GM12878 (cell line): ENCODE measurements at regions not wholly inside any gene's neighbourhood (a gene's known extent, or its start where the extent isn't known, plus 50 kb on each side); places are given as distances from the start of the nearest gene placed in this dataset.

Experiments used
- ATAC-seq: fragments of 200-7000 bp; cut with Tn5 transposase; 3 replicates; pipeline ENCODE4 v1.9.1; 2020; ENCODE audit warnings: mild to moderate bottlenecking, moderate library complexity
- BruUV-seq: library from RNA; stranded (reverse); fragments of 400-500 nt; replicated peaks from 2 replicates; lab custom pipeline; 2021; lab: Mats Ljungman, UMichigan
- CTCF ChIA-PET: fragments of 300-600 bp; sonication (Branson Sonifier 250); formaldehyde crosslinking; extraction: SDS; loops from one replicate; lab custom pipeline; 2021; ENCODE audit warnings: inconsistent platforms; lab: Yijun Ruan, JAX
- POLR2A ChIA-PET: fragments of 350-600 bp; formaldehyde crosslinking; extraction: SDS; loops from one replicate; lab custom pipeline; 2021; ENCODE audit warnings: inconsistent platforms; lab: Charles Lee
- RAD21 ChIA-PET: fragments of 300-600 bp; sonication (Branson Sonifier 250); formaldehyde crosslinking; loops from one replicate; lab custom pipeline; 2023; ENCODE audit warnings: antibody characterized with exemption; ENCODE audit not compliant: unreplicated experiment; lab: Charles Lee
- SMC1A ChIA-PET: fragments of 300-600 bp; sonication (Branson Sonifier 250); formaldehyde crosslinking; loops from one replicate; lab custom pipeline; 2023; ENCODE audit not compliant: unreplicated experiment, uncharacterized antibody; lab: Charles Lee
- DNase-seq: peaks from one replicate; pipeline ENCODE4 v3.0.0-alpha.2; 2011; ENCODE audit warnings: low read depth, low spot score
- FAIRE-seq: peaks from 3 replicates; lab custom pipeline; 2011; peaks lifted over from hg19 to GRCh38; lab: Jason Lieb, UNC
- H2AFZ ChIP-seq: 2 replicates; pipeline ENCODE4 v1.6.0; 2011; ENCODE audit warnings: low read depth, low read length, control low read depth; ENCODE audit not compliant: control insufficient read depth
- H3K27ac ChIP-seq: 2 replicates; pipeline ENCODE4 v1.5.1; 2011; ENCODE audit warnings: control low read depth; ENCODE audit not compliant: control insufficient read depth, insufficient read depth
- H3K27me3 ChIP-seq, 2 experiments: replicated peaks in 1 of 2; 2 replicates each; pipeline versions ENCODE4 v1.6.0 to v1.6.1; 2011; ENCODE audit warnings: low read length in 1 of 2; ENCODE audit not compliant: control insufficient read depth in 2 of 2, insufficient read depth in 2 of 2
- H3K36me3 ChIP-seq, 2 experiments: 2 replicates each; pipeline ENCODE4 v1.5.1; 2011; ENCODE audit warnings: low read length in 1 of 2; ENCODE audit not compliant: control insufficient read depth in 2 of 2, insufficient read depth in 2 of 2
- H3K4me1 ChIP-seq: 2 replicates; pipeline ENCODE4 v1.6.1; 2011; ENCODE audit warnings: mild to moderate bottlenecking, low read length, moderate library complexity, mixed read lengths; ENCODE audit not compliant: control insufficient read depth, insufficient read depth
- H3K4me2 ChIP-seq: 2 replicates; pipeline ENCODE4 v1.6.0; 2011; ENCODE audit warnings: control low read depth; ENCODE audit not compliant: control insufficient read depth, insufficient read depth
- H3K4me3 ChIP-seq: fragments of 200-600 bp; sonication (generic); 2 replicates; pipeline ENCODE4 v1.5.1; 2016
- H3K79me2 ChIP-seq: 2 replicates; pipeline ENCODE4 v1.6.0; 2011; ENCODE audit warnings: low read length; ENCODE audit not compliant: control insufficient read depth, insufficient read depth
- H3K9ac ChIP-seq: 2 replicates; pipeline ENCODE4 v1.8.0; 2011; ENCODE audit warnings: low read length, control low read depth, mixed read lengths; ENCODE audit not compliant: control insufficient read depth, insufficient read depth
- H3K9me3 ChIP-seq: replicated peaks from 3 replicates; pipeline ENCODE4 v1.5.1; 2011; ENCODE audit warnings: mild to moderate bottlenecking, low read length; ENCODE audit not compliant: control insufficient read depth, insufficient read depth
- H4K20me1 ChIP-seq: 2 replicates; pipeline ENCODE4 v1.6.0; 2011; ENCODE audit not compliant: control insufficient read depth, insufficient read depth
- CREM ChIP-seq: IDR thresholded peaks from 2 replicates; pipeline ENCODE4 v1.6.1; 2014; ENCODE audit warnings: antibody characterized with exemption, low read depth
- EED ChIP-seq: sonication (generic); IDR thresholded peaks from 2 replicates; pipeline ENCODE4 v1.6.1; 2016; ENCODE audit warnings: antibody characterized with exemption, low read depth
- HDGF ChIP-seq: fragments of 450-650 bp; IDR thresholded peaks from 2 replicates; pipeline ENCODE4 v1.6.1; 2016; ENCODE audit warnings: antibody characterized with exemption
- KAT2A ChIP-seq: conservative IDR thresholded peaks from 2 replicates; pipeline ENCODE4 v1.6.1; 2011; ENCODE audit warnings: low read depth, low read length; ENCODE audit not compliant: control insufficient read depth
- LARP7 ChIP-seq: fragments of 450-650 bp; IDR thresholded peaks from 2 replicates; pipeline ENCODE4 v1.6.1; 2017; ENCODE audit warnings: mild to moderate bottlenecking
- RCOR1 ChIP-seq: conservative IDR thresholded peaks from 2 replicates; pipeline ENCODE4 v1.6.1; 2012; ENCODE audit warnings: low read depth, low read length, improper control_type of control experiment
- TBL1XR1 ChIP-seq: IDR thresholded peaks from 2 replicates; pipeline ENCODE4 v1.6.1; 2012; ENCODE audit warnings: low read depth, low read length, improper control_type of control experiment
- TCF7 ChIP-seq: IDR thresholded peaks from 2 replicates; pipeline ENCODE4 v1.6.1; 2014; ENCODE audit warnings: antibody characterized with exemption, borderline replicate concordance
- YBX1 ChIP-seq: fragments of 450-650 bp; IDR thresholded peaks from 2 replicates; pipeline ENCODE4 v1.6.1; 2016; ENCODE audit warnings: antibody characterized with exemption
- YY1 ChIP-seq: IDR thresholded peaks from 2 replicates; pipeline ENCODE4 v1.6.1; 2011; ENCODE audit warnings: low read depth, mild to moderate bottlenecking, low read length
- ZSCAN29 ChIP-seq: fragments of 450-650 bp; IDR thresholded peaks from 2 replicates; pipeline ENCODE4 v1.6.1; 2017; ENCODE audit warnings: mild to moderate bottlenecking, moderate library complexity
- WGBS: methylation state at CpG from one replicate; pipeline ENCODE4 v1.1.6; 2016; ENCODE audit warnings: low lambda C conversion rate; ENCODE audit not compliant: insufficient replicate concordance, insufficient coverage; ENCODE audit errors: missing lambda C conversion rate; 5-methylcytosine and 5-hydroxymethylcytosine counted together
- in situ Hi-C: fragments of 300-500 bp; cut with MboI; formaldehyde crosslinking; loops from 9 replicates; pipeline ENCODE4 v1.14.3; 2018; ENCODE audit warnings: mixed read lengths
- intact Hi-C: fragments of 100-400 bp; cut with micrococcal nuclease; formaldehyde crosslinking; loops from one replicate; pipeline ENCODE4 v1.14.2; 2022; ENCODE audit not compliant: unreplicated experiment
- TF ChIP-seq, protein P1 (sequence below): fragments of 150-350 bp; IDR thresholded peaks from 2 replicates; pipeline ENCODE4 v1.6.1; 2016; ENCODE audit warnings: low read depth, low read length
- TF ChIP-seq, protein P2 (sequence below): IDR thresholded peaks from 2 replicates; pipeline ENCODE4 v1.6.1; 2012; ENCODE audit warnings: mild to moderate bottlenecking, low read depth, low read length
- TF ChIP-seq, protein P3 (sequence below): IDR thresholded peaks from 2 replicates; pipeline ENCODE4 v1.6.1; 2012; ENCODE audit warnings: low read length, inconsistent platforms
- TF ChIP-seq, protein P4 (sequence below): IDR thresholded peaks from 2 replicates; pipeline ENCODE4 v1.6.1; 2011; ENCODE audit warnings: mild to moderate bottlenecking, low read depth, low read length, moderate library complexity; ENCODE audit not compliant: insufficient replicate concordance

DNA sequence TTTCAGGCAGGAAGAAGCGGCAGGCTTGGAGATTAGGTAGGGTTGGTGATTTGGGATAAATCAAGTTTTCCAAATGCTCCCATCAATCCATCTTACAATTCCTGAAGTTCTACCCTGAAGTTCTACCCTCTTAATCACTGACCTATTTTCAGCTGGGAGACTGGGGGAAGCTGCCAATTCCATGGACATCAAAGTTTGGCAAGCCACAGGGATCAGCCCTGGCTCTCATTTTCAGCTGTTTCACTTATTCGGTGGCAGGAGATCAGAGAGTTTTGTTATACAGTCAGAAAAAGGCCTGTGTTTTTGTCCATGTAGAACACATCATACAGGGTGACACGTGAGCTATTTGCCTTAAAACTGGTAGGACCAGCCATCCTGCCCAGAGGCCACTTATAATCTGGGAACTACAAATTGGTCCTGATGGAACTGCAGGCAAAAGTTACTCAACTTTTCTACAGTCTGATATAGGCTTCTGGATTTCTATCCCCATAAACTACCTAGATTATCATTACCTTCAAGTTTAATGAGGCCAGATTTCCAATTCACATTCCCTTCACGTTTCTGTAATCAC lies 112.9 kb upstream of the ZNF746 start:
- SMC1A ChIA-PET, result interaction anchor here (1.3 kb wide), 1 partner anchor 14 kb away, joined by 3 read pairs; no protein-coding TSS in a partner anchor
- CTCF ChIA-PET, result no interaction called here
- no peak for FAIRE-seq
- H3K27ac ChIP-seq, result no peak overlapping the region
- no peak overlapping the region for H3K4me2 ChIP-seq
- no TSS peak for BruUV-seq
- in situ Hi-C loops (no loop called here), intact Hi-C loops (no loop called here)
- no peaks in the 10 kb centered on the region for H3K79me2 ChIP-seq
- RAD21 ChIA-PET, result no interaction called here
- H3K9ac ChIP-seq, result no peak overlapping the region
- ATAC-seq, result no peak
- no peaks in the 10 kb centered on the region for H3K4me1 ChIP-seq
- peaks cover 14 to 15% of the 10 kb centered on the region in 2 experiments for H3K36me3 ChIP-seq
- POLR2A ChIA-PET, result no interaction called here
- no peaks in the 10 kb centered on the region for H4K20me1 ChIP-seq
- H3K9me3 ChIP-seq, result no peaks in the 10 kb centered on the region
- 96% methylated on average over 4 of the region's 4 CpGs for WGBS
- no peak overlapping the region for H3K4me3 ChIP-seq
- H2AFZ ChIP-seq, result no peak overlapping the region
- no peaks in the 10 kb centered on the region for H3K27me3 ChIP-seq
- DNase-seq, result no peak
- TF ChIP-seq TCF7 (no peak), LARP7 (no peak), CREM (no peak), EED (no peak), KAT2A (no peak), YY1 (no peak), ZSCAN29 (no peak), YBX1 (no peak), HDGF (no peak), RCOR1 (no peak), TBL1XR1 (no peak)
- TF ChIP-seq, protein P1, sequence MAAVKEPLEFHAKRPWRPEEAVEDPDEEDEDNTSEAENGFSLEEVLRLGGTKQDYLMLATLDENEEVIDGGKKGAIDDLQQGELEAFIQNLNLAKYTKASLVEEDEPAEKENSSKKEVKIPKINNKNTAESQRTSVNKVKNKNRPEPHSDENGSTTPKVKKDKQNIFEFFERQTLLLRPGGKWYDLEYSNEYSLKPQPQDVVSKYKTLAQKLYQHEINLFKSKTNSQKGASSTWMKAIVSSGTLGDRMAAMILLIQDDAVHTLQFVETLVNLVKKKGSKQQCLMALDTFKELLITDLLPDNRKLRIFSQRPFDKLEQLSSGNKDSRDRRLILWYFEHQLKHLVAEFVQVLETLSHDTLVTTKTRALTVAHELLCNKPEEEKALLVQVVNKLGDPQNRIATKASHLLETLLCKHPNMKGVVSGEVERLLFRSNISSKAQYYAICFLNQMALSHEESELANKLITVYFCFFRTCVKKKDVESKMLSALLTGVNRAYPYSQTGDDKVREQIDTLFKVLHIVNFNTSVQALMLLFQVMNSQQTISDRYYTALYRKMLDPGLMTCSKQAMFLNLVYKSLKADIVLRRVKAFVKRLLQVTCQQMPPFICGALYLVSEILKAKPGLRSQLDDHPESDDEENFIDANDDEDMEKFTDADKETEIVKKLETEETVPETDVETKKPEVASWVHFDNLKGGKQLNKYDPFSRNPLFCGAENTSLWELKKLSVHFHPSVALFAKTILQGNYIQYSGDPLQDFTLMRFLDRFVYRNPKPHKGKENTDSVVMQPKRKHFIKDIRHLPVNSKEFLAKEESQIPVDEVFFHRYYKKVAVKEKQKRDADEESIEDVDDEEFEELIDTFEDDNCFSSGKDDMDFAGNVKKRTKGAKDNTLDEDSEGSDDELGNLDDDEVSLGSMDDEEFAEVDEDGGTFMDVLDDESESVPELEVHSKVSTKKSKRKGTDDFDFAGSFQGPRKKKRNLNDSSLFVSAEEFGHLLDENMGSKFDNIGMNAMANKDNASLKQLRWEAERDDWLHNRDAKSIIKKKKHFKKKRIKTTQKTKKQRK, result no peak
- TF ChIP-seq, protein P2, sequence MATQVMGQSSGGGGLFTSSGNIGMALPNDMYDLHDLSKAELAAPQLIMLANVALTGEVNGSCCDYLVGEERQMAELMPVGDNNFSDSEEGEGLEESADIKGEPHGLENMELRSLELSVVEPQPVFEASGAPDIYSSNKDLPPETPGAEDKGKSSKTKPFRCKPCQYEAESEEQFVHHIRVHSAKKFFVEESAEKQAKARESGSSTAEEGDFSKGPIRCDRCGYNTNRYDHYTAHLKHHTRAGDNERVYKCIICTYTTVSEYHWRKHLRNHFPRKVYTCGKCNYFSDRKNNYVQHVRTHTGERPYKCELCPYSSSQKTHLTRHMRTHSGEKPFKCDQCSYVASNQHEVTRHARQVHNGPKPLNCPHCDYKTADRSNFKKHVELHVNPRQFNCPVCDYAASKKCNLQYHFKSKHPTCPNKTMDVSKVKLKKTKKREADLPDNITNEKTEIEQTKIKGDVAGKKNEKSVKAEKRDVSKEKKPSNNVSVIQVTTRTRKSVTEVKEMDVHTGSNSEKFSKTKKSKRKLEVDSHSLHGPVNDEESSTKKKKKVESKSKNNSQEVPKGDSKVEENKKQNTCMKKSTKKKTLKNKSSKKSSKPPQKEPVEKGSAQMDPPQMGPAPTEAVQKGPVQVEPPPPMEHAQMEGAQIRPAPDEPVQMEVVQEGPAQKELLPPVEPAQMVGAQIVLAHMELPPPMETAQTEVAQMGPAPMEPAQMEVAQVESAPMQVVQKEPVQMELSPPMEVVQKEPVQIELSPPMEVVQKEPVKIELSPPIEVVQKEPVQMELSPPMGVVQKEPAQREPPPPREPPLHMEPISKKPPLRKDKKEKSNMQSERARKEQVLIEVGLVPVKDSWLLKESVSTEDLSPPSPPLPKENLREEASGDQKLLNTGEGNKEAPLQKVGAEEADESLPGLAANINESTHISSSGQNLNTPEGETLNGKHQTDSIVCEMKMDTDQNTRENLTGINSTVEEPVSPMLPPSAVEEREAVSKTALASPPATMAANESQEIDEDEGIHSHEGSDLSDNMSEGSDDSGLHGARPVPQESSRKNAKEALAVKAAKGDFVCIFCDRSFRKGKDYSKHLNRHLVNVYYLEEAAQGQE, result no peak
- TF ChIP-seq, protein P3, sequence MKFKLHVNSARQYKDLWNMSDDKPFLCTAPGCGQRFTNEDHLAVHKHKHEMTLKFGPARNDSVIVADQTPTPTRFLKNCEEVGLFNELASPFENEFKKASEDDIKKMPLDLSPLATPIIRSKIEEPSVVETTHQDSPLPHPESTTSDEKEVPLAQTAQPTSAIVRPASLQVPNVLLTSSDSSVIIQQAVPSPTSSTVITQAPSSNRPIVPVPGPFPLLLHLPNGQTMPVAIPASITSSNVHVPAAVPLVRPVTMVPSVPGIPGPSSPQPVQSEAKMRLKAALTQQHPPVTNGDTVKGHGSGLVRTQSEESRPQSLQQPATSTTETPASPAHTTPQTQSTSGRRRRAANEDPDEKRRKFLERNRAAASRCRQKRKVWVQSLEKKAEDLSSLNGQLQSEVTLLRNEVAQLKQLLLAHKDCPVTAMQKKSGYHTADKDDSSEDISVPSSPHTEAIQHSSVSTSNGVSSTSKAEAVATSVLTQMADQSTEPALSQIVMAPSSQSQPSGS, result no peak
- TF ChIP-seq, protein P4, sequence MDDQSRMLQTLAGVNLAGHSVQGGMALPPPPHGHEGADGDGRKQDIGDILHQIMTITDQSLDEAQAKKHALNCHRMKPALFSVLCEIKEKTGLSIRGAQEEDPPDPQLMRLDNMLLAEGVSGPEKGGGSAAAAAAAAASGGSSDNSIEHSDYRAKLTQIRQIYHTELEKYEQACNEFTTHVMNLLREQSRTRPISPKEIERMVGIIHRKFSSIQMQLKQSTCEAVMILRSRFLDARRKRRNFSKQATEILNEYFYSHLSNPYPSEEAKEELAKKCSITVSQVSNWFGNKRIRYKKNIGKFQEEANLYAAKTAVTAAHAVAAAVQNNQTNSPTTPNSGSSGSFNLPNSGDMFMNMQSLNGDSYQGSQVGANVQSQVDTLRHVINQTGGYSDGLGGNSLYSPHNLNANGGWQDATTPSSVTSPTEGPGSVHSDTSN, result no peak
